H9 (cell line): ENCODE measurements at regions not wholly inside any gene's neighbourhood (a gene's known extent, or its start where the extent isn't known, plus 50 kb on each side); places are given as distances from the start of the nearest gene placed in this dataset.

Source experiments
- DNase-seq: peaks from one replicate; pipeline ENCODE4 v3.0.0-alpha.2; 2017
- H2AFZ ChIP-seq: one replicate; pipeline ENCODE4 v1.6.1; 2013; ENCODE audit warnings: mild to moderate bottlenecking, low read length, control low read depth, moderate library complexity
- H2AK5ac ChIP-seq: 2 replicates; pipeline ENCODE4 v1.6.1; 2013; ENCODE audit warnings: low read length, control low read depth, mixed read lengths; ENCODE audit not compliant: insufficient read length
- H2BK120ac ChIP-seq: one replicate; pipeline ENCODE4 v1.6.1; 2013; ENCODE audit warnings: low read depth, mild to moderate bottlenecking, low read length, control low read depth, inconsistent platforms; ENCODE audit not compliant: poor library complexity, severe bottlenecking
- H2BK12ac ChIP-seq: 2 replicates; pipeline ENCODE4 v1.6.1; 2013; ENCODE audit warnings: low read length, control low read depth, mixed read lengths, low read depth; ENCODE audit not compliant: insufficient read length
- H2BK15ac ChIP-seq: 2 replicates; pipeline ENCODE4 v1.6.1; 2013; ENCODE audit warnings: low read depth, low read length, control low read depth
- H2BK20ac ChIP-seq: one replicate; pipeline ENCODE4 v1.6.1; 2013; ENCODE audit warnings: low read depth, mild to moderate bottlenecking, low read length, control low read depth, inconsistent platforms; ENCODE audit not compliant: poor library complexity, severe bottlenecking
- H2BK5ac ChIP-seq: 2 replicates; pipeline ENCODE4 v1.6.1; 2013; ENCODE audit warnings: low read length, control low read depth, mixed read lengths; ENCODE audit not compliant: insufficient read length
- H3K14ac ChIP-seq: 2 replicates; pipeline ENCODE4 v1.6.1; 2013; ENCODE audit warnings: low read length, control low read depth; ENCODE audit not compliant: insufficient read depth
- H3K18ac ChIP-seq: 2 replicates; pipeline ENCODE4 v1.6.1; 2013; ENCODE audit warnings: low read depth, mild to moderate bottlenecking, mixed read lengths, low read length, control low read depth; ENCODE audit not compliant: insufficient read length
- H3K23ac ChIP-seq: 2 replicates; pipeline ENCODE4 v1.6.1; 2013; ENCODE audit warnings: low read length, control low read depth, mixed read lengths, low read depth; ENCODE audit not compliant: insufficient read length
- H3K23me2 ChIP-seq: 2 replicates; pipeline ENCODE4 v1.6.1; 2013; ENCODE audit warnings: low read depth, mild to moderate bottlenecking, mixed read lengths, low read length, control low read depth; ENCODE audit not compliant: insufficient read length, poor library complexity, severe bottlenecking
- H3K27ac ChIP-seq: 2 replicates; pipeline ENCODE4 v1.5.1; 2013; ENCODE audit warnings: low read length, control low read depth, mixed read lengths, low read depth; ENCODE audit not compliant: insufficient read length
- H3K27me3 ChIP-seq: 2 replicates; pipeline ENCODE4 v1.6.1; 2013; ENCODE audit warnings: low read length, control low read depth, inconsistent platforms; ENCODE audit not compliant: insufficient read depth
- H3K4ac ChIP-seq: 2 replicates; pipeline ENCODE4 v1.6.1; 2013; ENCODE audit warnings: low read depth, mild to moderate bottlenecking, control low read depth, inconsistent platforms, low read length, moderate library complexity
- H3K4me1 ChIP-seq: 2 replicates; pipeline ENCODE4 v1.6.1; 2013; ENCODE audit warnings: low read length, control low read depth, inconsistent platforms; ENCODE audit not compliant: insufficient read depth
- H3K4me2 ChIP-seq: 2 replicates; pipeline ENCODE4 v1.6.1; 2013; ENCODE audit warnings: low read length, control low read depth, mixed read lengths; ENCODE audit not compliant: insufficient read length, insufficient read depth
- H3K56ac ChIP-seq: 2 replicates; pipeline ENCODE4 v1.6.1; 2013; ENCODE audit warnings: low read depth, mild to moderate bottlenecking, mixed read lengths, low read length, control low read depth; ENCODE audit not compliant: insufficient read length
- H3K79me1 ChIP-seq: 2 replicates; pipeline ENCODE4 v1.6.1; 2013; ENCODE audit warnings: low read depth, mild to moderate bottlenecking, moderate library complexity, low read length, control low read depth, inconsistent platforms; ENCODE audit not compliant: insufficient read depth, poor library complexity, severe bottlenecking
- H3K79me2 ChIP-seq: 2 replicates; pipeline ENCODE4 v1.6.1; 2013; ENCODE audit warnings: low read length, control low read depth, inconsistent platforms; ENCODE audit not compliant: insufficient read depth
- H3K9ac ChIP-seq: 2 replicates; pipeline ENCODE4 v1.6.1; 2013; ENCODE audit warnings: low read length, control low read depth, mixed read lengths; ENCODE audit not compliant: insufficient read length; ENCODE audit errors: extremely low read depth
- H3K9me3 ChIP-seq: one replicate; pipeline ENCODE4 v1.6.1; 2013; ENCODE audit warnings: low read depth, low read length, inconsistent platforms; ENCODE audit not compliant: control insufficient read depth
- H3T11ph ChIP-seq: one replicate; pipeline ENCODE4 v1.6.1; 2013; ENCODE audit warnings: mild to moderate bottlenecking, low read length, control low read depth, inconsistent platforms
- H4K20me1 ChIP-seq: one replicate; pipeline ENCODE4 v1.6.1; 2013; ENCODE audit not compliant: control insufficient read depth, insufficient read length, insufficient read depth
- H4K5ac ChIP-seq: 2 replicates; pipeline ENCODE4 v1.6.1; 2013; ENCODE audit warnings: low read depth, mild to moderate bottlenecking, mixed read lengths, low read length, control low read depth; ENCODE audit not compliant: insufficient read length
- H4K8ac ChIP-seq: replicated peaks from 2 replicates; pipeline ENCODE4 v1.6.1; 2013; ENCODE audit warnings: low read length, control low read depth, mixed read lengths, low read depth; ENCODE audit not compliant: insufficient read length
- H4K91ac ChIP-seq: 2 replicates; pipeline ENCODE4 v1.6.1; 2013; ENCODE audit warnings: low read depth, mild to moderate bottlenecking, moderate library complexity, mixed read lengths, low read length, control low read depth; ENCODE audit not compliant: insufficient read length
- H3K27ac Mint-ChIP-seq, 3 experiments: 2 replicates in 2 of 3; 3 replicates in 1 of 3; pipeline ENCODE4 v1.8.0; 2020 to 2021; ENCODE audit warnings: mixed read lengths in 3 of 3, mild to moderate bottlenecking in 1 of 3, moderate library complexity in 1 of 3
- H3K27me3 Mint-ChIP-seq: 2 replicates; pipeline ENCODE4 v1.8.0; 2021; ENCODE audit warnings: low read depth, mild to moderate bottlenecking, moderate library complexity, mixed read lengths
- H3K36me3 Mint-ChIP-seq, 3 experiments: 2 replicates in 2 of 3; 3 replicates in 1 of 3; pipeline ENCODE4 v1.8.0; 2020 to 2021; ENCODE audit warnings: low read depth in 3 of 3, mixed read lengths in 3 of 3; ENCODE audit not compliant: insufficient read depth in 1 of 3
- H3K4me1 Mint-ChIP-seq, 2 experiments: 2 replicates each; pipeline ENCODE4 v1.8.0; 2020; ENCODE audit warnings: mixed read lengths in 2 of 2
- H3K4me3 Mint-ChIP-seq, 2 experiments: 2 replicates in 1 of 2; 3 replicates in 1 of 2; pipeline ENCODE4 v1.8.0; 2020 to 2021; ENCODE audit warnings: mild to moderate bottlenecking in 2 of 2, mixed read lengths in 2 of 2, moderate library complexity in 1 of 2
- H3K9me3 Mint-ChIP-seq, 2 experiments: 2 replicates in 1 of 2; 3 replicates in 1 of 2; pipeline ENCODE4 v1.8.0; 2020; ENCODE audit warnings: mild to moderate bottlenecking in 2 of 2, mixed read lengths in 2 of 2, moderate library complexity in 1 of 2
- WGBS: extraction: QIAGEN DNeasy Blood & Tissue Kit; methylation state at CpG from one replicate; pipeline ENCODE4 v1.1.7; 2013; ENCODE audit warnings: missing lambda C conversion rate, low lambda C conversion rate, mixed read lengths; ENCODE audit not compliant: insufficient read length; ENCODE audit errors: extremely low coverage; 5-methylcytosine and 5-hydroxymethylcytosine counted together
- TF ChIP-seq, protein P1 (sequence below): fragments of 200-600 bp; sonication (generic); conservative IDR thresholded peaks from 3 replicates; pipeline ENCODE4 v1.8.0; 2021; ENCODE audit warnings: antibody characterized with exemption, mild to moderate bottlenecking

DNA sequence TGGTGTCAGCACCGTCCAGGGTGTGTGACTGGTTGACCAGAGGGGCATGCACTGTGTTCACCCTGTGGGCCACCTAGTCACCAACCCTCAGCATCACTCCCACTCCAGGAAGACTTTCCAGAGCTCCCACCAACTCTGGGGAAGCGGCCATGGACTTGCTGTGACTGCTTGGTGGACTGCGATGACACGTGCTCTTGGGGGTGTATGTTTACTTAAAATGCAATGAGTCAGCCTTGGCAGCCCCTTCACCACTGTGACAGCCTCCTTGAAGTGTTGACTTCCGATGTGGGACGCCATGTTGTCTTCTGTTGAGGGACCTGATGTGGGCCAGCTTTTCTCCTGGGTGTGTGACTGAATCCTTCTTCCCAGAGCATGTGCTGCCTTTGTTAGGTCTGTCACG lies 151.1 kb upstream of the RTL1 start:
- Mint-ChIP-seq H3K4me1 (peaks cover 3 to 7% of the 10 kb centered on the region in 2 experiments; a peak in 2 of 4 replicates), H3K4me3 (no peak overlapping the region), H3K27me3 (peaks cover 14% of the 10 kb centered on the region), H3K9me3 (peaks cover 27 to 29% of the 10 kb centered on the region in 2 experiments), H3K27ac (no peak overlapping the region), H3K36me3 (peaks cover 0 to 8% (median 0%) of the 10 kb centered on the region in 3 experiments; a peak in 4 of 7 replicates)
- TF ChIP-seq, protein P1, sequence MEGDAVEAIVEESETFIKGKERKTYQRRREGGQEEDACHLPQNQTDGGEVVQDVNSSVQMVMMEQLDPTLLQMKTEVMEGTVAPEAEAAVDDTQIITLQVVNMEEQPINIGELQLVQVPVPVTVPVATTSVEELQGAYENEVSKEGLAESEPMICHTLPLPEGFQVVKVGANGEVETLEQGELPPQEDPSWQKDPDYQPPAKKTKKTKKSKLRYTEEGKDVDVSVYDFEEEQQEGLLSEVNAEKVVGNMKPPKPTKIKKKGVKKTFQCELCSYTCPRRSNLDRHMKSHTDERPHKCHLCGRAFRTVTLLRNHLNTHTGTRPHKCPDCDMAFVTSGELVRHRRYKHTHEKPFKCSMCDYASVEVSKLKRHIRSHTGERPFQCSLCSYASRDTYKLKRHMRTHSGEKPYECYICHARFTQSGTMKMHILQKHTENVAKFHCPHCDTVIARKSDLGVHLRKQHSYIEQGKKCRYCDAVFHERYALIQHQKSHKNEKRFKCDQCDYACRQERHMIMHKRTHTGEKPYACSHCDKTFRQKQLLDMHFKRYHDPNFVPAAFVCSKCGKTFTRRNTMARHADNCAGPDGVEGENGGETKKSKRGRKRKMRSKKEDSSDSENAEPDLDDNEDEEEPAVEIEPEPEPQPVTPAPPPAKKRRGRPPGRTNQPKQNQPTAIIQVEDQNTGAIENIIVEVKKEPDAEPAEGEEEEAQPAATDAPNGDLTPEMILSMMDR, result no peak
- H3K23ac ChIP-seq, result no peak overlapping the region
- no peak overlapping the region for H2BK15ac ChIP-seq
- H3K4ac ChIP-seq, result no peak overlapping the region
- H3K79me2 ChIP-seq, result no peaks in the 10 kb centered on the region
- H3K18ac ChIP-seq, result no peak overlapping the region
- H3K56ac ChIP-seq, result no peak overlapping the region
- H3K9ac ChIP-seq, result no peak overlapping the region
- H4K20me1 ChIP-seq, result no peaks in the 10 kb centered on the region
- no peaks in the 10 kb centered on the region for H3K23me2 ChIP-seq
- no peaks in the 10 kb centered on the region for H3K79me1 ChIP-seq
- H3K4me1 ChIP-seq, result no peaks in the 10 kb centered on the region
- H2AFZ ChIP-seq, result no peak overlapping the region
- H3K4me2 ChIP-seq, result no peak overlapping the region
- no peaks in the 10 kb centered on the region for H3K27me3 ChIP-seq
- DNase-seq, result no peak
- H2BK120ac ChIP-seq, result no peak overlapping the region
- no peak overlapping the region for H4K91ac ChIP-seq
- no peak overlapping the region for H2AK5ac ChIP-seq
- no peak overlapping the region for H2BK12ac ChIP-seq
- no peaks in the 10 kb centered on the region for H3K9me3 ChIP-seq
- no peak overlapping the region for H4K8ac ChIP-seq
- no peak overlapping the region for H3K27ac ChIP-seq
- H2BK20ac ChIP-seq, result no peak overlapping the region
- H3K14ac ChIP-seq, result no peak overlapping the region; the same call in 1 of the 2 replicates
- H3T11ph ChIP-seq, result no peak overlapping the region
- H2BK5ac ChIP-seq, result no peak overlapping the region
- WGBS, result no CpG with 5 or more reads among the region's 7 CpGs
- no peak overlapping the region for H4K5ac ChIP-seq
